GM19438 (cell line): ENCODE measurements at regions not wholly inside any gene's neighbourhood (a gene's known extent, or its start where the extent isn't known, plus 50 kb on each side); places are given as distances from the start of the nearest gene placed in this dataset.
"Not testable (repeated sequence)": the region's sequence is repeated elsewhere in the genome, so short reads cannot be mapped to it uniquely, and the experiment has no call there.

Experiments used
- ATAC-seq: cut with Tn5 transposase; IDR thresholded peaks from one replicate; pipeline ENCODE4 v1.9.1; 2021; ENCODE audit warnings: low read depth; ENCODE audit not compliant: unreplicated experiment

DNA sequence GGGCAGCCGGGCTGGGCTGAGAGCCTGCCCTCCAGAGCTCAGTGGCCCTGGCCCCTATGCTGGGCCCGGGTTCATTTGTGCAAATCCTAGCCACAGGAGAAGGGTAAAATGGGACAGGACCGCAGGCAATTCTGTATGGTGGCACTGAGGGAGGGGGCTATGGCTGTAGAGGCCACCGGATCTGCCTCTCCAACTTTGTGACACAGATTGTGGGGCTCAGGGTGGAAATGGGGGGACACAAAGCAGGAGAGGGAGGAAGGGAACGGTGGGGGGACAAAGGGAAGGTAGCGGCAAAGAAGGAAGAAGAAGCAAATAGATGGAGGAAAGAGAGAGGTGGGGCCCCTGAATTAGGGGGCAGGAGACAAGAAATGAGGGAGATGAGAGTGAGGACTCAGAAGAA is 201.1 kb downstream of the SMAD2 start:
- ATAC-seq = no peak

DNA sequence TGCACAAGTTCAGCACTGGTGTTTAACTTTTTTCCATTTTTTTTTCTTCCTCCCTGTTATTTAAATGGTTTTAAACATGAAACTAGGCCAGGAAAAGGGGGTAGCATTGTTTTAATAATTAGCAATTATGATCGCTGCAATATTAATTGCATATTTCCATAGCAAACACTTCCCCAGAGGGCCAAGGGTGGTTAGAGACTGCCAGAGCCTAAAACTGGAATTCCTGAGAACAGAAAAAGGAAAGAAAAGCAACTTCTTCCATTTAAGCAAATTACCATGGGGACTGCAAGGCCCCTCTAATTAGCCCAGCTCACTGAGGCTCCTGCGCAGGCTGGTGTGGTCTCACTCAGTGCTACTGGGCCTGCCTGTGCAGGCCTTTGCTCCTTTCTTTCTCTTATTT is 201.5 kb downstream of the SMAD2 start:
- ATAC-seq = no peak

DNA sequence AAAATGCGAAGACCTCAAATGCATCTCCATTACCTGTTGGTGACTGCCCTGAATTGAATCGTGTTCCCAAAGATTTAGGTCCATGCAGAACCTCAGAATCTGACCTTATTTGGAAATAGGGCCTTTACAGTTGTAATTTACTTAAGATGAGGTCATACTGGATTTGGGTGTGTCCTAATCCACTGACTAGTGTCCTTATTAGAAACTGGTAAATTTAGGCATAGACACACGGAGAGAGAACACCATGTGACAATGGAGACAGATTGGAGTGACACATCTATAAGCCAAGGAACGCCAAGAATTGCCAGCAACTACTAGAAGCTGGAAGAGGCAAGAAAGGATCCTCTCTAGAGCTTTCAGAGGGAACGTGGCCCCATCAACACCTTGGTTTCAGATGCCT is 203.1 kb downstream of the SMAD2 start:
- ATAC-seq = no peak

GRCh38 chr18:47726550-47726949 is 203.9 kb downstream of the SMAD2 start:
- no peak for ATAC-seq

GRCh38 chr18:47725656-47726055 is 204.8 kb downstream of the SMAD2 start:
- no peak for ATAC-seq

- no peak for ATAC-seq
These were observed 206.1 kb downstream of the SMAD2 start for GRCh38 chr18:47724186-47724975.

DNA sequence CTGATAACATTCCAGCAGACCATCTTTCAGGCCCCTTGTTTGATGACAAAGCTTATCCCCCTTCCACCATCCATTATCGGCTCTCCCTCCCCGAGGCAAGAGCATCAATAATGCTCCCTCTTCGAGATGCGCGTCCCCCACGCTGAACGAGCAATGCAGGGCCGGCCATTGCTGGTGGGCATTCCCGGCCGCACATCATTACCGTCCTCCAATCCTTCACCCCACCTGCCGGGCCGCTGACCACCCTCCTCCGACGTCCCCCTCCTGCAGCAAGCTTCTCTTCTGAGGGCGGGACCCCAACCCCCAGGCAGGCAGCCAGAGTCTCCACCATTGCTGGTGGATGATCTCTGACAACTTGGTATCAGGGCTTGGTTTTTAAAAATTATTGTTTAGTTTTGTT is 208.6 kb downstream of the SMAD2 start:
- ATAC-seq = no peak

GRCh38 chr18:47720741-47721140 is 209.7 kb downstream of the SMAD2 start:
- no peak for ATAC-seq

DNA sequence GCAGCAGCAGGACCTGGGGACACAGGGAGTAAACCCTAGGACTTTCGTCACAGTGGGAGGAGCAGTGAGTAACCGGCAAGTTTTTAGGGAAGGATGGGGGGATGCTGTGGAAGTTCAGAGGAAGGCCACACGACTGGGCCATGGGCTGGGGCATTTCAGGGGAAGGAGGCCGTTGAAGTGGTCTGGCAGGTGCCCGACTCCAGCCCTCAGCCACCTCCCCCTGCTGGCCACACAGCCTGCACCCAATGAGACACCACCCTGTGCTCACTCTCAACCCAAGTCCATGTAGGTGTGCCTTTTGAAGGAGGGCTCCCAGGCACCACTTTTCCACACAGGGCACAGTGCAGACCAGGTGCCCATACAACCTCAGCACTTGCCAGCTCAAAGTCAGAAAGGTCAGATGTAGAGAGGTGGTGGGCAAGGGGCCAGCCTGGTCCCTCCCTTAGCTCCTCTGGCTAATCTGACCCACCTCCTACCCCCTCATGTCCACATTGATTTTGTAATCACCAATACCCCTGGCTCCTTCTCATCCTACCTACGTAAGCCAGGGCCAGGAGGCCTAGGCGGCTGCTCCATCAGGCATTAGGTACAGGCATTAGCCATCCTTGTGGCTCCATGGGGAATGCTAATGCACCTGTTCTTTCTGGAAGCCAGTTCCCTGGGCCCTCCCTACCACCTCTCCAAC is 211.2 kb downstream of the SMAD2 start:
- no peak for ATAC-seq

- ATAC-seq = no peak
These were observed 211.8 kb downstream of the SMAD2 start for GRCh38 chr18:47718646-47719045.

- no peak for ATAC-seq
These were observed 213.2 kb downstream of the SMAD2 start for GRCh38 chr18:47717257-47717656.

DNA sequence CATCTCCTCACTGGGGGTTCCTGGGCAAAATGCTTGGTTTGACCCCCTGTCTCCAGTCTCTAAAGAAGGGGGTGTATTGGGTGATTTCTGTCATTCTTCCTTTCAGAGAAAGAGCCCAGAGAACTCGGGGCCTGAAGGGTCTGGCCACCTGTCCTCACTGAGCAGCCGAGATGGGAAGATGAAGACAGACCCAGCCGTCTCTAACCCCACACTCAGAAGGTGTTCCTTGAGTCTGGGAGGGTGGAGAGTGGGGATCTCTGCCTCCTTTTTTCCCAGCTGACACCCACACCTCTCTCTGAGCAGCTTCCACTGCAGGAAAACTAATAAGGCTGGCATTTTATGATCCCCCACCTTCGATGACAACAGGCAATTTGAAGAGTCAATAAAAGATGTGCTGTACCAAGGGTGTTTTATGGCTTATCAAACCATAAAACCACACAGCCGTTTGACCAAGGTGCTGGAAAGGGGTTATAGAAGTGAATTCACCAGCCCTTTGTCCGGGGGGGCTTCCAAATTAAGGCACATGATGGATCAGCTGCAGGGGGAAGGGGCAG is 213.8 kb downstream of the SMAD2 start:
- ATAC-seq = no peak

GRCh38 chr18:47710451-47710850 is 220.0 kb downstream of the SMAD2 start:
- no peak for ATAC-seq

DNA sequence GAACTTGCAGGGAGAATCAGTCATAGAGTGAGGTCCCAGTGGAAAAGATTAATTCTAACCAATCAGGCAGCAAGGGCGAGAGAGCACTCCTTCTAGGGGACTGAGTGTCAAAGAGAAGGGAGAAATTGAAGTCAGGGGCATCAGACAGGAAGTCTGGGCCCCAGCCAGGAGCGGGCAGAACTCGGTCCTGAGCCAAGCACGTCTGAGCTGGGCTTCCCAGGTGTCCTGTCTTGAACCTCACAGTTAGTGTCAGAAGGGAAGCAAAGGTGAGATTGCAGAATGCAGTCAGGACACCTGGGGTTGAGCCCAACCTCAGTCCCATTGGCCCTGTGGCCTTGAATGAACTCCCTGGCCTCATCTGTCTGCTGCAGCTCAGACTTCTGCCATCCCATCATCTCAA is 220.9 kb downstream of the SMAD2 start:
- no peak for ATAC-seq

- no peak for ATAC-seq
These were observed 222.3 kb downstream of the SMAD2 start for GRCh38 chr18:47708206-47708605.

DNA sequence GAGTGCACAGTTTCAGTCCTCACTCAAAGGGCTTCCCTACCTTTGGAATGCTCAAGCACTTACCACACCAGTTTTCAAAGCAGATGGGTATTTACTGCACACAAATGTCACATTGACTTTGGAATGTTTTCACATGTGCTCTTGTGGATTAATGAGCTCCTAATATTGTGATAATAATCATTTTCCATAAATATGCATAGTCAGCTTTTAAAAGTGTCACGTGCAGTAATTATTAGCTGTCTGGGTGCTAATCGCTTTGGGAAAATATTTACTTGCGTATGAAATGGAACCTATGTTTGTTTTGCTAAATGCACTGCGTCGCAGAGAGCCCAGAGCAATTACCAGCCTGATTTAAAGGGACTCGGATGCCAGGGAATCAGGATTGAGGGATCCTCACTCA is 229.3 kb downstream of the SMAD2 start:
- ATAC-seq = no peak

DNA sequence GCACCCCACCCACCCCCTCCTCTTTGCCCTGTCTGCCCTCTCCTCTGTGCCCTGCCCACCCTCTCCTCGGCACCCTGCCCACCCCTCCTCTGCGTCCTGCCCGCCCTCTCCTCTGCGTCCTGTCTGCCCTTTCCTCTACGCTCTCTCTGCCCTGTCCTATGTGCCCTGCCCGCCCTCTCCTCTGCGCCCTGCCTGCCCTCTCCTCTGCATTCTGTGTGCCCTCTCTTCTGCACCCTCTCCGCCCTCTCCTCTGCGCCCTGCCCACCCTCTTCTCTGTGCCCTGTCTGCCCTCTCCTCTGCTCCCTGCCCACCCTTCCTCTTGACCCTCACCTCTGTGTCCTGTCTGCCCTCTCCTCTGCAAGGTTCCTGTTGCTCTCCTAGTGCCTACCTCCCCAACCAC is 233.6 kb downstream of the SMAD2 start:
- ATAC-seq = no peak

- ATAC-seq = no peak
These were observed 238.8 kb downstream of the SMAD2 start for GRCh38 chr18:47691611-47692010.

DNA sequence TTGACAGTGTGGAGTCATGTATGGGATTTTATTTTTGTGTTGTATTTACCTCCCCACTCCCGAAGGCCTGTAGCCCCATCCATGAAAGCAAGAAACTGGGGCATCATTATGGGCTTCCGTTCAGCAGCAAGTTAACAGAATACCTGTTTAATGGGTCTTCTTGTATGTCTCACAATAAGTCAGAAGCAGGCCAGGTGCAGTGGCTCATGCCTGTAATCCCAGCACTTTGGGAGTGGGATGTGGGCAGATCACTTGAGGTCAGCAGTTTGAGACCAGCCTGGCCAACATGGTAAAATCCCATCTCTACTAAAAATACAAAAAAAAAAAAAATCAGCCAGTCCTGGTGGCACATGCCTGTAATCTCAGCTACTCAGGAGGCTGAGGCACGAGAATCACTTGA is 239.7 kb downstream of the SMAD2 start:
- ATAC-seq = not testable (repeated sequence)

- no peak for ATAC-seq
These were observed 241.1 kb downstream of the SMAD2 start for GRCh38 chr18:47689371-47689770.

DNA sequence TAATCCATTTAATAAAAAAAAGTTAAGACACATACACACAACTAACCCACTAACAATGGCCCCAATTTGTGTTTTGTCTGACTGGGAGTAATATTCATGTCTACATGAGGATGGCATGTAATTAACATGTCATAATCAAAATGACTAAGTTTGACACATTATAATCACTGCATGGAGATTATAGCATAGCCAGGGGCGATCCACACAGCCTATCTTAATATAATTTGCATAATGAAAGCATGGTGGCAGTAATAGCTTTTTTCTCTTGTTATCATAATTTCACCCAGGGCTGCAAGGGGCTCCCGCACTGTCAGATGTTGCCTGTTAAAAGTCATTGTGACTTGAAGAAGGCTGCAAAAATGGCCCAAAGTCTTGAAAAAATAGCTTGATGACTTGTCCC is 243.7 kb downstream of the SMAD2 start:
- no peak for ATAC-seq

DNA sequence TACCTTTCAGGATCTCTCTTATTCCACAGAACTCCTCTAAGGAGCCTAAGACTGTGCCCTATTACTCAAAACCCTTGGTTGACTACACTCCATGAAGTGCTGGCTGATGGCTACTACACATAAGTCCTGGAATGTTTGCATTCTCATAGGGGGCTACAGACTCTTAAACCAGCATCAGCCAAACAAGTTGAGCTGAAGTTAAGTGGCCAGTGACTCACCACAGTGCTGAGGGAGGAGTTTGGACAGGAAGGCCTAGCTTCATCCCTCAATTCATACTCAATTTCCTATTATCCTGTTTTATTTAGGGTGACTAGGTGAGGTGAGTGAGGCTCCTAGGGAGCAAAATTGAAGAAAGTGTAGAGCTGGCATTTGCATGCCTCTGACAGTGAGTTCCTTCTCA is 246.7 kb downstream of the SMAD2 start:
- ATAC-seq = no peak
